ENCODE measurements at regions not wholly inside any gene's neighbourhood (a gene's known extent, or its start where the extent isn't known, plus 50 kb on each side); places are given as distances from the start of the nearest gene placed in this dataset.

- TF ChIP-seq REST (IDR thresholded peaks at IDR 0.05; ENCODE audit: unreplicated experiment), result no peak
- TF ChIP-seq JUNB (IDR thresholded peaks at IDR 0.05; ENCODE audit: unreplicated experiment), result no peak
- TF ChIP-seq CREB1 (CRISPR knock-in tag; IDR thresholded peaks at IDR 0.05; ENCODE audit: low read depth), result no peak
- no peak for TF ChIP-seq STAT1 (IDR thresholded peaks at IDR 0.05; ENCODE audit: unreplicated experiment)
- no peak for TF ChIP-seq POLR2AphosphoS5 (IDR thresholded peaks at IDR 0.05; ENCODE audit: low read depth)
- no peak for TF ChIP-seq NANOG (IDR thresholded peaks at IDR 0.05; ENCODE audit: borderline replicate concordance)
These were observed 119.0 kb upstream of the TMTC2 start (continued) for GRCh38 chr12:82567688-82568087.

- H3K9me2 ChIP-seq (ENCODE audit: insufficient read depth), result 0 out of 2 replicates have a peak, but pooled peaks cover 8% of the 10 kb centered on the region
- Mint-ChIP-seq H3K4me1 (no peaks in the 10 kb centered on the region; the same call in 2 of the 3 replicates), H3K27ac (no peak overlapping the region), H3K9me3 (no peaks in the 10 kb centered on the region), H3K27me3 (ENCODE audit: insufficient read depth, low read depth, poor library complexity) (no peaks in the 10 kb centered on the region), H3K4me3 (no peak overlapping the region), H3K36me3 (ENCODE audit: low read depth) (no peaks in the 10 kb centered on the region)
- ATAC-seq, result no peak
- no peaks in the 10 kb centered on the region for H3K79me2 ChIP-seq (replicated peaks; ENCODE audit: insufficient read depth)
- H3F3A ChIP-seq (replicated peaks; ENCODE audit: low read depth), result no peaks in the 10 kb centered on the region
- no peak overlapping the region for H3K4me2 ChIP-seq
- no peak overlapping the region for H3K27ac ChIP-seq (ENCODE audit: low read depth)
- no peaks in the 10 kb centered on the region for H3K4me1 ChIP-seq (ENCODE audit: insufficient read depth)
- no peaks in the 10 kb centered on the region for H4K20me1 ChIP-seq (replicated peaks; ENCODE audit: insufficient read depth)
- H2AFZ ChIP-seq, result no peak overlapping the region
- no peaks in the 10 kb centered on the region for H3K36me3 ChIP-seq (ENCODE audit: insufficient read depth)
- no peak overlapping the region for H3K4me3 ChIP-seq
- DNase-seq (ENCODE audit: low spot score), result no peak
- TF ChIP-seq ZNF114 (CRISPR knock-in tag; IDR thresholded peaks at IDR 0.05) (no peak), POLR2AphosphoS5 (IDR thresholded peaks at IDR 0.05; ENCODE audit: low read depth) (no peak), JUNB (IDR thresholded peaks at IDR 0.05; ENCODE audit: unreplicated experiment) (no peak), STAT1 (IDR thresholded peaks at IDR 0.05; ENCODE audit: unreplicated experiment) (no peak), NANOG (IDR thresholded peaks at IDR 0.05; ENCODE audit: borderline replicate concordance) (no peak)
- H3K27me3 ChIP-seq (ENCODE audit: insufficient read depth), result no peaks in the 10 kb centered on the region
These were observed 112.5 kb upstream of the TMTC2 start for GRCh38 chr12:82574191-82574590.

- Histone ChIP-seq H3K27ac (ENCODE audit: low read depth) (no peak overlapping the region), H3K79me2 (replicated peaks; ENCODE audit: insufficient read depth) (no peaks in the 10 kb centered on the region), H3K36me3 (ENCODE audit: insufficient read depth) (no peaks in the 10 kb centered on the region), H3K4me2 (no peak overlapping the region), H2AFZ (no peak overlapping the region), H3K4me1 (ENCODE audit: insufficient read depth) (no peaks in the 10 kb centered on the region), H4K20me1 (replicated peaks; ENCODE audit: insufficient read depth) (no peaks in the 10 kb centered on the region), H3F3A (replicated peaks; ENCODE audit: low read depth) (no peaks in the 10 kb centered on the region), H3K27me3 (ENCODE audit: insufficient read depth) (no peaks in the 10 kb centered on the region), H3K9me2 (ENCODE audit: insufficient read depth) (0 out of 2 replicates have a peak, but pooled peaks cover 8% of the 10 kb centered on the region), H3K4me3 (no peak overlapping the region)
- TF ChIP-seq EZH2 (IDR thresholded peaks at IDR 0.05; ENCODE audit: low read depth, unreplicated experiment), result no peak
- no peak for TF ChIP-seq ETS1 (IDR thresholded peaks at IDR 0.05)
- no peak for TF ChIP-seq STAT1 (IDR thresholded peaks at IDR 0.05; ENCODE audit: unreplicated experiment)
- TF ChIP-seq CTCF (conservative IDR thresholded peaks at IDR 0.05; ENCODE audit: low read depth in 2 of 2), result no peak
- no peak for TF ChIP-seq REST (IDR thresholded peaks at IDR 0.05; ENCODE audit: unreplicated experiment)
- no peak for TF ChIP-seq NANOG (IDR thresholded peaks at IDR 0.05; ENCODE audit: borderline replicate concordance)
- DNase-seq (ENCODE audit: low spot score), result no peak
- Mint-ChIP-seq H3K9me3 (no peaks in the 10 kb centered on the region; the same call in 2 of the 3 replicates), H3K4me3 (no peak overlapping the region), H3K27ac (no peak overlapping the region), H3K4me1 (no peaks in the 10 kb centered on the region), H3K27me3 (ENCODE audit: insufficient read depth, low read depth, poor library complexity) (no peaks in the 10 kb centered on the region), H3K36me3 (ENCODE audit: low read depth) (no peaks in the 10 kb centered on the region)
- no peak for ATAC-seq
These were observed 108.0 kb upstream of the TMTC2 start for GRCh38 chr12:82578725-82579124.
